ENCODE measurements at regions not wholly inside any gene's neighbourhood (a gene's known extent, or its start where the extent isn't known, plus 50 kb on each side); places are given as distances from the start of the nearest gene placed in this dataset.
"Not testable (repeated sequence)": the region's sequence is repeated elsewhere in the genome, so short reads cannot be mapped to it uniquely, and the experiment has no call there.

- Mint-ChIP-seq H3K4me1 (peaks cover 4% of the 10 kb centered on the region), H3K36me3 (ENCODE audit: low read depth) (no peaks in the 10 kb centered on the region), H3K27ac (ENCODE audit: unreplicated experiment) (no peak overlapping the region), H3K9me3 (peaks cover 4% of the 10 kb centered on the region), H3K4me3 (no peak overlapping the region), H3K27me3 (ENCODE audit: low read depth) (no peaks in the 10 kb centered on the region)
- no peak for DNase-seq (ENCODE audit: low read depth, low spot score)
- TF ChIP-seq, protein P1, sequence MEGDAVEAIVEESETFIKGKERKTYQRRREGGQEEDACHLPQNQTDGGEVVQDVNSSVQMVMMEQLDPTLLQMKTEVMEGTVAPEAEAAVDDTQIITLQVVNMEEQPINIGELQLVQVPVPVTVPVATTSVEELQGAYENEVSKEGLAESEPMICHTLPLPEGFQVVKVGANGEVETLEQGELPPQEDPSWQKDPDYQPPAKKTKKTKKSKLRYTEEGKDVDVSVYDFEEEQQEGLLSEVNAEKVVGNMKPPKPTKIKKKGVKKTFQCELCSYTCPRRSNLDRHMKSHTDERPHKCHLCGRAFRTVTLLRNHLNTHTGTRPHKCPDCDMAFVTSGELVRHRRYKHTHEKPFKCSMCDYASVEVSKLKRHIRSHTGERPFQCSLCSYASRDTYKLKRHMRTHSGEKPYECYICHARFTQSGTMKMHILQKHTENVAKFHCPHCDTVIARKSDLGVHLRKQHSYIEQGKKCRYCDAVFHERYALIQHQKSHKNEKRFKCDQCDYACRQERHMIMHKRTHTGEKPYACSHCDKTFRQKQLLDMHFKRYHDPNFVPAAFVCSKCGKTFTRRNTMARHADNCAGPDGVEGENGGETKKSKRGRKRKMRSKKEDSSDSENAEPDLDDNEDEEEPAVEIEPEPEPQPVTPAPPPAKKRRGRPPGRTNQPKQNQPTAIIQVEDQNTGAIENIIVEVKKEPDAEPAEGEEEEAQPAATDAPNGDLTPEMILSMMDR (conservative IDR thresholded peaks at IDR 0.05) = no peak
Observed at GRCh38 chr5:57429513-57430120, 53.0 kb downstream of the ACTBL2 start.

GRCh38 chr5:57429021-57429420 is 53.6 kb downstream of the ACTBL2 start:
- not testable (repeated sequence) for H3K9me3 Mint-ChIP-seq; H3K27ac Mint-ChIP-seq (ENCODE audit: unreplicated experiment); H3K4me1 Mint-ChIP-seq; H3K4me3 Mint-ChIP-seq; H3K36me3 Mint-ChIP-seq (ENCODE audit: low read depth); DNase-seq (ENCODE audit: low read depth, low spot score); H3K27me3 Mint-ChIP-seq (ENCODE audit: low read depth)

- no peaks in the 10 kb centered on the region for H3K36me3 Mint-ChIP-seq (ENCODE audit: low read depth)
- H3K4me1 Mint-ChIP-seq = no peaks in the 10 kb centered on the region
- no peaks in the 10 kb centered on the region for H3K27me3 Mint-ChIP-seq (ENCODE audit: low read depth)
- H3K4me3 Mint-ChIP-seq = no peak overlapping the region
- H3K27ac Mint-ChIP-seq (ENCODE audit: unreplicated experiment) = no peak overlapping the region
- TF ChIP-seq, protein P1 (conservative IDR thresholded peaks at IDR 0.05) = no peak
- no peaks in the 10 kb centered on the region for H3K9me3 Mint-ChIP-seq
- DNase-seq (ENCODE audit: low read depth, low spot score) = no peak
Observed at GRCh38 chr5:57422993-57423392, 59.6 kb downstream of the ACTBL2 start.

DNA sequence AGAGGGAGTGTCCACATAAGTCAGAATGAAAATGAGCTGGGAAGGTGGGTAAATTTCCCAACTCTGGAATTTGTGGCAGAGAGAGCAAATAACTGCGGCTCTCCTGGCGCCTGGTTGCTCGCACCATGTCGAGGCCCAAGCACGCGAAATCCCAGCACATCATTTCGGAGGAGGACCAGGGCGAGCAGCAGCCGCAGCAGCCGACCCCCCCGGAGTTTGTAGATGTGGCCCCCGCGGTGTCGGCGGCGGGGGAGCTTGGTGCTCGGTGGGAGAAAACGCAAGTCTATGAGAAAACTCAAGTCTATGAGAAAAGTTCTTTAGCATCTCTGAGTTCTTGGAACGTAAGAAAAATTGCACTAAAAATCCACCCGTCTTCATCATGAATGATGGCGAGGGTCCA is 60.3 kb downstream of the ACTBL2 start:
- Mint-ChIP-seq H3K9me3 (no peaks in the 10 kb centered on the region), H3K36me3 (ENCODE audit: low read depth) (no peaks in the 10 kb centered on the region), H3K4me1 (no peaks in the 10 kb centered on the region), H3K27ac (ENCODE audit: unreplicated experiment) (no peak overlapping the region), H3K4me3 (no peak overlapping the region), H3K27me3 (ENCODE audit: low read depth) (no peaks in the 10 kb centered on the region)
- DNase-seq (ENCODE audit: low read depth, low spot score) = no peak
- TF ChIP-seq, protein P1 (conservative IDR thresholded peaks at IDR 0.05) = no peak

DNA sequence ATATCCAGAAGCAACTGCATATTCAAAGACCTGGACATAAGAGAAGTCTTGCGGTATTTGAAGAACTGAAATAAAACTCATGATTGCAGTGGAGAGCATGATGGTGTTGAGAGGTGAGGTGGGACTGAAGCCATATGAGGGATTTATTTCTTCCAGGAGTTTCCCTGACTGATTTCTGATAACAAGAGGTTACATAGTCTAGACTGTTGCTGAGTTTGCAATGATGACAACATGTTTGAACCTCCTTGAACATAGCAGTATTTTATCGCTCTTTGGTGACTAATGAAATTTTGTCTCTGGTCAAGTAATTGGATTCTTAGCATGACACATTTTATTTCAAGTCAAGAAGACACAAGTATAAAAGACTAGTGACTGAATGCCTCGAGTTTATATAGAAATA is 61.8 kb downstream of the ACTBL2 start:
- Mint-ChIP-seq H3K27ac (ENCODE audit: unreplicated experiment) (no peak overlapping the region), H3K4me1 (peaks cover 6% of the 10 kb centered on the region), H3K27me3 (ENCODE audit: low read depth) (no peaks in the 10 kb centered on the region), H3K9me3 (no peaks in the 10 kb centered on the region), H3K36me3 (ENCODE audit: low read depth) (no peaks in the 10 kb centered on the region), H3K4me3 (no peak overlapping the region)
- TF ChIP-seq, protein P1 (conservative IDR thresholded peaks at IDR 0.05) = no peak
- DNase-seq (ENCODE audit: low read depth, low spot score) = no peak

DNA sequence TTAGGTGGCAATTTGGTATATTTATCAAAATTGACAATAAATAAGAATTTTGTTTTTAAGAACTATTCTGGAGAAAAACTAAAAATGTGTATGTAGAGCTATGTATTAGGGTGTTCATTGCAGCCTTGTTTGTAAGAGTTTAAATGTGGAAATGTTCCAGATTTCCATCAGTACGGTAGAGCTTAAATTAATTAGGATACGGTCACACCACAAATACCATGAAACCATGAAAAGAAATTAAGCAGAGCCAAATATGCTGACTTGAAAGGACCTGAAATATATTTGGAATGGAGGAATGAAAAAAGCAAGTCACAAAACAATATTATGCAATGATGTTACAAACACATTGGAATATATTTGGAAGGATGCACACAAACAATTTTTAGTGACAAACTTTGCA is 64.6 kb downstream of the ACTBL2 start:
- DNase-seq (ENCODE audit: low read depth, low spot score) = no peak
- Mint-ChIP-seq H3K36me3 (ENCODE audit: low read depth) (no peaks in the 10 kb centered on the region), H3K9me3 (no peaks in the 10 kb centered on the region), H3K4me1 (peaks cover 6% of the 10 kb centered on the region), H3K27me3 (ENCODE audit: low read depth) (no peaks in the 10 kb centered on the region), H3K4me3 (no peak overlapping the region), H3K27ac (ENCODE audit: unreplicated experiment) (no peak overlapping the region)
- TF ChIP-seq, protein P1 (conservative IDR thresholded peaks at IDR 0.05) = no peak

Measured in neural crest cell (in vitro differentiated cells).